Hepatocyte (in vitro differentiated cells): ENCODE measurements at regions not wholly inside any gene's neighbourhood (a gene's known extent, or its start where the extent isn't known, plus 50 kb on each side); places are given as distances from the start of the nearest gene placed in this dataset.

ENCODE experiments used
- DNase-seq: peaks from one replicate; pipeline ENCODE4 v3.0.0-alpha.2; 2016; ENCODE audit warnings: low spot score
- H2AFZ ChIP-seq: fragments of 200-600 bp; sonication (generic); 2 replicates; pipeline ENCODE4 v1.6.0; 2016; ENCODE audit warnings: antibody characterized with exemption, mild to moderate bottlenecking
- H3K27ac ChIP-seq: fragments of 200-600 bp; sonication (generic); 2 replicates; pipeline ENCODE4 v1.5.1; 2016; ENCODE audit warnings: mild to moderate bottlenecking
- H3K27me3 ChIP-seq: fragments of 200-600 bp; sonication (generic); 2 replicates; pipeline ENCODE4 v1.6.1; 2016
- H3K36me3 ChIP-seq: fragments of 200-600 bp; sonication (generic); replicated peaks from 2 replicates; pipeline ENCODE4 v1.5.1; 2016; ENCODE audit warnings: low read depth; ENCODE audit not compliant: insufficient read depth
- H3K4me1 ChIP-seq: fragments of 200-600 bp; sonication (generic); 2 replicates; pipeline ENCODE4 v1.5.1; 2016; ENCODE audit warnings: mild to moderate bottlenecking, moderate library complexity; ENCODE audit not compliant: insufficient read depth
- H3K4me2 ChIP-seq: fragments of 200-600 bp; sonication (generic); 2 replicates; pipeline ENCODE4 v1.6.0; 2016
- H3K4me3 ChIP-seq: fragments of 200-600 bp; sonication (generic); 2 replicates; pipeline ENCODE4 v1.5.1; 2016; ENCODE audit warnings: mild to moderate bottlenecking
- H3K79me2 ChIP-seq: fragments of 200-600 bp; sonication (generic); 2 replicates; pipeline ENCODE4 v1.6.0; 2017; ENCODE audit warnings: mild to moderate bottlenecking
- H3K9me2 ChIP-seq: fragments of 200-600 bp; sonication (generic); replicated peaks from 2 replicates; pipeline ENCODE4 v1.6.0; 2017; ENCODE audit warnings: mild to moderate bottlenecking; ENCODE audit not compliant: insufficient read depth
- H3K9me3 ChIP-seq: fragments of 200-600 bp; sonication (generic); 2 replicates; pipeline ENCODE4 v1.5.1; 2016; ENCODE audit warnings: low read depth, mild to moderate bottlenecking
- H4K20me1 ChIP-seq: fragments of 200-600 bp; sonication (generic); 2 replicates; pipeline ENCODE4 v1.6.0; 2016; ENCODE audit warnings: mild to moderate bottlenecking; ENCODE audit not compliant: insufficient read depth, poor library complexity, severe bottlenecking
- CTCF ChIP-seq: fragments of 200-600 bp; sonication (generic); IDR thresholded peaks from 2 replicates; pipeline ENCODE4 v1.5.1; 2016; ENCODE audit warnings: antibody characterized with exemption, mild to moderate bottlenecking; ENCODE audit not compliant: poor library complexity
- EZH2 ChIP-seq: fragments of 200-600 bp; sonication (generic); IDR thresholded peaks from 2 replicates; pipeline ENCODE4 v1.6.1; 2016; ENCODE audit warnings: antibody characterized with exemption, mild to moderate bottlenecking, borderline replicate concordance
- EZH2phosphoT487 ChIP-seq: fragments of 200-600 bp; sonication (generic); IDR thresholded peaks from one replicate; pipeline ENCODE4 v1.6.1; 2018; ENCODE audit warnings: antibody characterized with exemption, mild to moderate bottlenecking, low read depth, moderate library complexity; ENCODE audit not compliant: unreplicated experiment, severe bottlenecking
- WGBS: methylation state at CpG from one replicate; pipeline ENCODE4 v1.1.6; 2016; ENCODE audit warnings: low lambda C conversion rate; ENCODE audit errors: missing lambda C conversion rate; 5-methylcytosine and 5-hydroxymethylcytosine counted together

GRCh38 chr15:69992348-69992747 is 105.4 kb downstream of the TLE3 start:
- H3K79me2 ChIP-seq = no peaks in the 10 kb centered on the region
- WGBS = 61% methylated on average over 7 of the region's 7 CpGs
- no peaks in the 10 kb centered on the region for H3K9me3 ChIP-seq
- peaks cover 17% of the 10 kb centered on the region for H3K4me1 ChIP-seq
- no peaks in the 10 kb centered on the region for H4K20me1 ChIP-seq
- H3K27ac ChIP-seq = no peak overlapping the region
- H3K36me3 ChIP-seq = no peaks in the 10 kb centered on the region
- no peak overlapping the region for H2AFZ ChIP-seq
- TF ChIP-seq EZH2phosphoT487 = no peak
- no peak for TF ChIP-seq CTCF
- TF ChIP-seq EZH2 = no peak
- no peaks in the 10 kb centered on the region for H3K27me3 ChIP-seq
- no peak overlapping the region for H3K4me3 ChIP-seq
- no peak for DNase-seq
- H3K4me2 ChIP-seq = no peak overlapping the region
- no peaks in the 10 kb centered on the region for H3K9me2 ChIP-seq

- 33% methylated on average over 1 of the region's 1 CpG for WGBS
These were observed 103.1 kb downstream of the TLE3 start for GRCh38 chr15:69994429-69995205.

GRCh38 chr15:69996321-69997160 is 101.2 kb downstream of the TLE3 start:
- Histone ChIP-seq H3K4me3 (no peak overlapping the region), H3K79me2 (no peaks in the 10 kb centered on the region), H3K27me3 (no peaks in the 10 kb centered on the region), H3K27ac (peak overlapping the region; percentile 19), H3K4me2 (no peak overlapping the region), H3K9me2 (no peaks in the 10 kb centered on the region), H3K36me3 (no peaks in the 10 kb centered on the region), H3K9me3 (no peaks in the 10 kb centered on the region), H4K20me1 (no peaks in the 10 kb centered on the region), H2AFZ (no peak overlapping the region), H3K4me1 (peaks cover 21% of the 10 kb centered on the region)
- no peak for DNase-seq
- WGBS = 38% methylated on average over 15 of the region's 15 CpGs
- TF ChIP-seq EZH2phosphoT487 = no peak
- TF ChIP-seq CTCF = no peak
- TF ChIP-seq EZH2 = no peak

More at GRCh38 chr15:69994429-69995205, 103.1 kb downstream of the TLE3 start:
- Histone ChIP-seq H3K27me3 (no peaks in the 10 kb centered on the region), H4K20me1 (no peaks in the 10 kb centered on the region), H3K4me3 (no peak overlapping the region), H3K9me2 (no peaks in the 10 kb centered on the region), H3K4me2 (no peak overlapping the region), H3K4me1 (peaks cover 21% of the 10 kb centered on the region), H3K27ac (peak overlapping the region; percentile 57), H3K9me3 (no peaks in the 10 kb centered on the region), H2AFZ (no peak overlapping the region), H3K36me3 (no peaks in the 10 kb centered on the region), H3K79me2 (no peaks in the 10 kb centered on the region)
- peak; percentile 32 for DNase-seq
- TF ChIP-seq EZH2 = no peak
- TF ChIP-seq EZH2phosphoT487 = no peak
- no peak for TF ChIP-seq CTCF
